Suppressor macrophage treated with lipopolysaccharide for 4 hours (primary cell): ENCODE measurements at regions not wholly inside any gene's neighbourhood (a gene's known extent, or its start where the extent isn't known, plus 50 kb on each side); places are given as distances from the start of the nearest gene placed in this dataset.

Experiments
- DNase-seq: peaks from one replicate; pipeline ENCODE4 v3.0.0-alpha.2; 2020

DNA sequence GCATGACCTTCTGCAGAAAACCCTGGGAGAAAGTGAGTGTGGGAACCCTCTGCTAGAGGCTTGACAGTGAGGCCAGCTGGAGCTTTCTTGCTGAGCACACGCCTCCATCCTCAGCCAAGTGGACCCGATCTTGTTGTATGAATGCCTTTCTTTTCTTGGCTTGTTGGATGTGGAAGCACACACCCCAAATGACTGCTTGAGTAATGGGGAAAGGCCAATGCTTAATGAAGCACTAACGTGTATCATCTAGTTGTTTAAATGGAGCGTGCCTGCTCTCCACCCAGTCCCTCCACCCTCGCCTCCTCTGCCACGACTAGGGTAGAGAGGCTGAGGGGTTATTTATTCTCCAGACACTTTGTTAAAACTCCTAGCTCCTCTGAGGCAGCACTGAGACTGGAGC, 54.3 kb upstream of the IKBKE start:
- DNase-seq, result no peak

DNA sequence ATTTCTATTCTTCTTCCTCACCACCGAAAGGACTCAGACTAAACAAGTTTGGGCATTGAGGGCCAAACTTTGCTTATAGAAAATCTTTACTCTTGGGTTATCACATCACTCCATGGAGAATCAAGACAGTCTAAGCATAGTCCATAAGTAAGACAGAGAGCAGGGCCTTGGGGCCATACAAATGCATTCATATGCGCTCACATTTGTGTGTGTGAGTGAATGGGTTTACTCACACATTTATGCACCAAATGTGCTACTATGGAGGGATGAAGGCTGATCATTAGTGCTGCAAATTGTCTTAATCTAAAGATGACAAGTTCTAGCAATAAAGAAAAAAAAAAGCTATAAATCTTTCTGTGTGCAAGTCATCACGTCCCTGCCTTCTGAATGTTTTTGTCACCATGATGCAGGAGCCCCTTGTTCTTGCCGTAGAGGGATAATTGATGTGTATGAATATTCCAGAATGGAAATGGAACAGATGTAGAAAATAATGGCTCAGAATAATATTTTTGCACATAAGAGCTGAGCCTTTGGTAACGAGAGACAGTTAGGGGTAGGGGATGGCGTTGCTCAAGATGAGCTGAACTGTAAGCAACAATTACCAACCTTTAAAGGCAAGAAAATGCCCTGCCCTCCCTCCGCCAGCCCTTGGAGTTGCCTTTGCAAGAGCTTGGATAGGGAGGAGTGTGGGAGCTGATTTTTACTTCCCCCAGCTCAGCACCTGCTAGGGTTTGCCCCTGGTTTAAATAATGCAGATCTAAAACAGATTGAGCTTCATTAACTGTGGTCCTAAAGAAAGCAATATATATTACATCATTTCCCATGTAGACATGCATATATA, 52.3 kb upstream of the IKBKE start:
- DNase-seq, result no peak

DNA sequence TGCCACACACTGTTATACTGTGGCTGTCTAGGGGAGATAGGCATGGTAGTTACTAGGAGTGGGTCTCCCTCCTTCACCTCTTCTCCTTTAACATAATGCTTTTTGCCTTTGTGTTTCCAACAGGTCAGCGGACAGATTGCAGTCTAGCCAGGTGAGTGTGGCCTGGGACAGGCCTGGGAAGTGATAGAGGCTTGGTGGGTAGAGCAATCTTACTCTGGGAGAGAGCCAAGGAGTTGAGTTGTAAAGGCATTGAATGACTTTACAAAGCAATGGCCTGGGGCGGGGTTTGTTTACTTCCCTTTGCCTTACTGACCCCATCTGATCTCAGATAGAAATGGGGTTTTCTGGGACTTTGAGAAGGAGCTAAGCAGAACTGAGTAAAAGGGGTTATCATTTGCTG, 51.0 kb upstream of the IKBKE start:
- DNase-seq, result no peak

DNA sequence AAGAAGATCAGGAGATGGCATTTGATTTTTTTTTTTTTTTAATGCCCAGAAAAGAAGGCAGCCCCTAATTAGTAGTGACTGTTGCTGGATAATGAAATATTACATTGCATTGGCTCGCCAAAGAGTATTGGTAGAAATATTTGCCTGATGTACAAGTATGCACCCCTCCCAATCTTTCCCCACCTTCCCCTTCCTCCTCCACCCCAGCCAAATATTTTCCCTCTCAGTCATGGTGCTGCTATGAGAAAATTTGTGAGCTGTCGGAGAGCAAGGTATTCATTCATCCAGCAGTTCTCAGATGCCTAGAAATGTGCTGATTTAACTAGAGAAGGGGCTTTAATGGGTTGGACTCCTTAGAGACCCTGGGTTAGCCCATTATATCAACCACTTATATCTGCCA, 50.5 kb upstream of the IKBKE start:
- DNase-seq, result no peak

DNA sequence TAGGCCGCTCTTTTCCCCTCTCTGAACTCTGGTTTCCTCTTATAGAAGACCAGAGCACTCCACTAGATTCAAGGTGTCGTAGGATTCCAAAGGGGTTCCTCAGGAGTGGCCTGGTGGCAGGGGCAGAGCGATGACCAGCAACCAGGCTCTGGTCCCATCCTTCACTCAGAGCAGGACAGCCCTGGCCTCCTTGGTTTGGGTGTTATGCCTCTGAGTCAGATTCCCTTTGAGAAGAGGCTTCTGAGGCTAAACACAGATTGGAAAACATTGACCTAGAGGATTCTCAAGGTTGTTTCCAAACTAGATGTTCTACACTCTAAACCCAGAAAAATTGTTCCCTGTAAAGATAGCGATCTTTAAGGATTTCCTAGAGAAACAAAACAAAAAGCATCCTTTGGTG, 49.8 kb upstream of the IKBKE start:
- no peak for DNase-seq
